GF-D8 (cell line): ENCODE measurements at regions not wholly inside any gene's neighbourhood (a gene's known extent, or its start where the extent isn't known, plus 50 kb on each side); places are given as distances from the start of the nearest gene placed in this dataset.

Experiments used
- DNase-seq: peaks from one replicate; lab custom pipeline; 2025; lab: John Stamatoyannopoulos, UW

- no peak for DNase-seq
These were observed 85.8 kb upstream of the KCNMB2 start for GRCh38 chr3:178450476-178450875.

- no peak for DNase-seq
These were observed 84.4 kb upstream of the KCNMB2 start for GRCh38 chr3:178451799-178452198.

GRCh38 chr3:178454726-178455125 is 81.5 kb upstream of the KCNMB2 start:
- no peak for DNase-seq

GRCh38 chr3:178455226-178455625 is 81.0 kb upstream of the KCNMB2 start:
- DNase-seq: no peak

- no peak for DNase-seq
These were observed 80.3 kb upstream of the KCNMB2 start for GRCh38 chr3:178455946-178456345.

GRCh38 chr3:178456621-178457285 is 79.5 kb upstream of the KCNMB2 start:
- DNase-seq: no peak

GRCh38 chr3:178457511-178457910 is 78.7 kb upstream of the KCNMB2 start:
- DNase-seq: no peak

- no peak for DNase-seq
These were observed 77.8 kb upstream of the KCNMB2 start for GRCh38 chr3:178458313-178459037.

GRCh38 chr3:178459038-178459410 is 77.2 kb upstream of the KCNMB2 start:
- no peak for DNase-seq

GRCh38 chr3:178465260-178466180 is 70.7 kb upstream of the KCNMB2 start:
- DNase-seq: no peak

- DNase-seq: no peak
These were observed 63.3 kb upstream of the KCNMB2 start for GRCh38 chr3:178472941-178473340.

GRCh38 chr3:178474526-178474925 is 61.7 kb upstream of the KCNMB2 start:
- no peak for DNase-seq

GRCh38 chr3:178475062-178475461 is 61.2 kb upstream of the KCNMB2 start:
- no peak for DNase-seq

GRCh38 chr3:178476886-178477285 is 59.4 kb upstream of the KCNMB2 start:
- no peak for DNase-seq

GRCh38 chr3:178479446-178479845 is 56.8 kb upstream of the KCNMB2 start:
- DNase-seq: no peak

- no peak for DNase-seq
These were observed 56.4 kb upstream of the KCNMB2 start for GRCh38 chr3:178479860-178480259.

GRCh38 chr3:178480274-178480673 is 56.0 kb upstream of the KCNMB2 start:
- DNase-seq: no peak

- no peak for DNase-seq
These were observed 55.4 kb upstream of the KCNMB2 start for GRCh38 chr3:178480795-178481194.

GRCh38 chr3:178482981-178483380 is 53.3 kb upstream of the KCNMB2 start:
- no peak for DNase-seq

GRCh38 chr3:178483704-178484103 is 52.5 kb upstream of the KCNMB2 start:
- no peak for DNase-seq

- no peak for DNase-seq
These were observed 50.5 kb upstream of the KCNMB2 start for GRCh38 chr3:178485756-178486155.
